ENCODE measurements at regions not wholly inside any gene's neighbourhood (a gene's known extent, or its start where the extent isn't known, plus 50 kb on each side); places are given as distances from the start of the nearest gene placed in this dataset.

- TF ChIP-seq CTCF (conservative IDR thresholded peaks at IDR 0.05; ENCODE audit: low read depth in 2 of 2) (no peak), EZH2 (IDR thresholded peaks at IDR 0.05; ENCODE audit: low read depth, unreplicated experiment) (no peak), ETS1 (IDR thresholded peaks at IDR 0.05) (no peak)
These were observed 56.8 kb upstream of the PRR23E start for GRCh38 chr3:127136024-127136600.

All from GM23338 (cell line).